ENCODE measurements at regions not wholly inside any gene's neighbourhood (a gene's known extent, or its start where the extent isn't known, plus 50 kb on each side); places are given as distances from the start of the nearest gene placed in this dataset.
A peak's percentile ranks its signal among the peaks of the same experiment; 100 is the strongest.
"Not testable (repeated sequence)": the region's sequence is repeated elsewhere in the genome, so short reads cannot be mapped to it uniquely, and the experiment has no call there.

DNA sequence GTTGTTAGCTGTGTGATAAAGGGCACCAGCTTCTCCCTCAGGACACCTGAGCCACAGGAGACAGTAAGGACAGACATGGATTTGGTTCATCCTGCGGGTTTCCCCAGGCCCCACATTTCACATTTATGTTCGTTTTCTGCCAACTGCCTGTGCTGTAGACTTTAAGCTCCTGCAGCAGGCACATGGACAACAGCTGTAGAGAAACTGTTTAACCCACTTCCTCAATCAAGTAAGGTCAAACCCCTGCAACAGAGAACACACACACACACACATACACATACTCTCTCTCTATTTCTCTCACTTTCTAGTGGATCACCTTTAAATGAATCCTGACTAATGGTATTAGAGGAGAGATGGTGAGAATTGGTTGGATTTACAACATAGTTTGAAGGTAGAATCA, 90.7 kb downstream of the C11orf87 start:
- no peak for DNase-seq (ENCODE audit: low read depth in 1 of 2, low spot score in 1 of 2)
- Histone ChIP-seq H3K4me1 (ENCODE audit: low read depth) (no peaks in the 10 kb centered on the region), H3K4me3 (no peak overlapping the region), H3K36me3 (no peaks in the 10 kb centered on the region), H3K27ac (no peak overlapping the region), H3K9me3 (ENCODE audit: low read depth) (no peaks in the 10 kb centered on the region), H3K27me3 (no peaks in the 10 kb centered on the region)
- TF ChIP-seq, protein P1, sequence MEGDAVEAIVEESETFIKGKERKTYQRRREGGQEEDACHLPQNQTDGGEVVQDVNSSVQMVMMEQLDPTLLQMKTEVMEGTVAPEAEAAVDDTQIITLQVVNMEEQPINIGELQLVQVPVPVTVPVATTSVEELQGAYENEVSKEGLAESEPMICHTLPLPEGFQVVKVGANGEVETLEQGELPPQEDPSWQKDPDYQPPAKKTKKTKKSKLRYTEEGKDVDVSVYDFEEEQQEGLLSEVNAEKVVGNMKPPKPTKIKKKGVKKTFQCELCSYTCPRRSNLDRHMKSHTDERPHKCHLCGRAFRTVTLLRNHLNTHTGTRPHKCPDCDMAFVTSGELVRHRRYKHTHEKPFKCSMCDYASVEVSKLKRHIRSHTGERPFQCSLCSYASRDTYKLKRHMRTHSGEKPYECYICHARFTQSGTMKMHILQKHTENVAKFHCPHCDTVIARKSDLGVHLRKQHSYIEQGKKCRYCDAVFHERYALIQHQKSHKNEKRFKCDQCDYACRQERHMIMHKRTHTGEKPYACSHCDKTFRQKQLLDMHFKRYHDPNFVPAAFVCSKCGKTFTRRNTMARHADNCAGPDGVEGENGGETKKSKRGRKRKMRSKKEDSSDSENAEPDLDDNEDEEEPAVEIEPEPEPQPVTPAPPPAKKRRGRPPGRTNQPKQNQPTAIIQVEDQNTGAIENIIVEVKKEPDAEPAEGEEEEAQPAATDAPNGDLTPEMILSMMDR (IDR thresholded peaks at IDR 0.05; ENCODE audit: low read depth, low read length): no peak

- Histone ChIP-seq H3K4me1 (ENCODE audit: low read depth) (no peaks in the 10 kb centered on the region), H3K27me3 (no peaks in the 10 kb centered on the region), H3K4me3 (no peak overlapping the region), H3K36me3 (no peaks in the 10 kb centered on the region), H3K27ac (no peak overlapping the region), H3K9me3 (ENCODE audit: low read depth) (no peaks in the 10 kb centered on the region)
- no peak for DNase-seq (ENCODE audit: low read depth in 1 of 2, low spot score in 1 of 2)
- TF ChIP-seq, protein P1 (IDR thresholded peaks at IDR 0.05; ENCODE audit: low read depth, low read length): no peak
Measured at GRCh38 chr11:109514313-109515018, 92.5 kb downstream of the C11orf87 start.

- no peak overlapping the region for H3K4me3 ChIP-seq
- H3K27ac ChIP-seq: no peak overlapping the region
- H3K9me3 ChIP-seq (ENCODE audit: low read depth): no peaks in the 10 kb centered on the region
- no peaks in the 10 kb centered on the region for H3K36me3 ChIP-seq
- no peak for DNase-seq (ENCODE audit: low read depth in 1 of 2, low spot score in 1 of 2)
- H3K27me3 ChIP-seq: no peaks in the 10 kb centered on the region
- TF ChIP-seq, protein P1 (IDR thresholded peaks at IDR 0.05; ENCODE audit: low read depth, low read length): no peak
- H3K4me1 ChIP-seq (ENCODE audit: low read depth): no peaks in the 10 kb centered on the region
Measured at GRCh38 chr11:109519253-109519652, 97.3 kb downstream of the C11orf87 start.

DNA sequence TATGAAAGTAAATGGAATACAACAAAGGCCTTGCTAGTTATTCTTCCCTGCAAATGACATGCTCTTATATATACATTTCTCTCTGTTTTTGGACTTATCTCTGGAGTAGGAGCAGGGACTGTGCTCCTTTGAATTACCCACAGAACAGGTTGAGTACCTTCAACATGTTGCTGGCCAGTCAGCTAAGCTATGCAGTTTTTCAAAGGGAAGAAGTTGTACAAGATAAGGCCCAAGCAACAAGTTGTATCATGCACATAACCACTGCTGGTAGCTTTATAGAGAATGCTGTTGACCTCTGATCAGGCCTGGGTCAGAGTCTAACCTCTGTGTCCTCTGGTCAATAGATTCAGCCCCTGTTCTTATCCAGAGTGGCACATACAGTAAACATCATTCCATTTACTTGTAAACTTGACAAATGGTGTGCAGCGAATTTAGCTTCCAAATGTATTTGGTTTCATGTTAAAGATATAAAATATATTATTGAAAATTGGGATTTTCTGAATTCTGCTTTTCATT, 99.6 kb downstream of the C11orf87 start:
- H3K9me3 ChIP-seq (ENCODE audit: low read depth): no peaks in the 10 kb centered on the region
- H3K4me3 ChIP-seq: no peak overlapping the region
- H3K27ac ChIP-seq: no peak overlapping the region
- no peaks in the 10 kb centered on the region for H3K4me1 ChIP-seq (ENCODE audit: low read depth)
- no peaks in the 10 kb centered on the region for H3K27me3 ChIP-seq
- TF ChIP-seq, protein P1 (IDR thresholded peaks at IDR 0.05; ENCODE audit: low read depth, low read length): no peak
- DNase-seq (ENCODE audit: low read depth in 1 of 2, low spot score in 1 of 2): peak in 1 of 2 donors; percentile 1
- no peaks in the 10 kb centered on the region for H3K36me3 ChIP-seq

- H3K27me3 ChIP-seq: no peaks in the 10 kb centered on the region
- no peaks in the 10 kb centered on the region for H3K9me3 ChIP-seq (ENCODE audit: low read depth)
- H3K4me3 ChIP-seq: no peak overlapping the region
- H3K27ac ChIP-seq: no peak overlapping the region
- no peaks in the 10 kb centered on the region for H3K36me3 ChIP-seq
- peak in 1 of 2 donors; percentile 6 for DNase-seq (ENCODE audit: low read depth in 1 of 2, low spot score in 1 of 2)
- TF ChIP-seq, protein P1 (IDR thresholded peaks at IDR 0.05; ENCODE audit: low read depth, low read length): no peak
- H3K4me1 ChIP-seq (ENCODE audit: low read depth): no peaks in the 10 kb centered on the region
Measured at GRCh38 chr11:109522116-109522755, 100.2 kb downstream of the C11orf87 start.

- not testable (repeated sequence) for H3K4me3 ChIP-seq
Measured at GRCh38 chr11:109525636-109526035, 103.6 kb downstream of the C11orf87 start.

More at GRCh38 chr11:109525636-109526035, 103.6 kb downstream of the C11orf87 start:
- not testable (repeated sequence) for H3K27ac ChIP-seq; DNase-seq (ENCODE audit: low read depth in 1 of 2, low spot score in 1 of 2); H3K36me3 ChIP-seq; H3K27me3 ChIP-seq; H3K4me1 ChIP-seq (ENCODE audit: low read depth); H3K9me3 ChIP-seq (ENCODE audit: low read depth)
